Body of pancreas (tissue), 4 donors: ENCODE measurements at regions not wholly inside any gene's neighbourhood (a gene's known extent, or its start where the extent isn't known, plus 50 kb on each side); places are given as distances from the start of the nearest gene placed in this dataset.

Source experiments
- POLR2A ChIP-seq, 3 donors: fragments of 450-650 bp; IDR thresholded peaks; one replicate each; pipeline ENCODE4 v1.6.1; 2016; ENCODE audit warnings: antibody characterized with exemption in 3 of 3, mild to moderate bottlenecking in 2 of 3
- TF ChIP-seq, protein P1 (sequence below), 7 experiments: fragments of 450-650 bp in 4 of 7; fragments of 200-600 bp in 3 of 7; sonication (generic) in 3 of 7; IDR thresholded peaks; one replicate each; pipeline ENCODE4 v1.5.1; 2016 to 2019; ENCODE audit warnings: antibody characterized with exemption in 7 of 7

DNA sequence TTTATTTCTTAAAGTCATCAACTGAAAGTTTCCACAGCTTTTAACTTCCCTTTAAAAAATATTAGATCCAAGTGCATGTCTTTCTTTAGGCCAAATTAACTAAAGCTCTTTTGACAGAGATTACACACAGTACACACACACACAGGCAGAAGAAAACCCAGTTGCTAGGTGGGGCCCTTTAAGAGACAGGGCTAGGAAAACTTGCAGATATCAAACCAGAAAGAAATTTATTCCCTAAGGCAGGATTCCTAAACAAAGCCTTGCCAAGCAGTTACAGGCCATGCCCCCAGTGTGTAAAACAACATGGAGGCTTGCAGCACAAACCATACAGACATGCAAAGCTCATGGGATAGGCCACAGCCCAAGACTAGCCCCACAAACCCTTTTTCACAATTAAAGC, 123.4 kb downstream of the FSCB start:
- no peak for TF ChIP-seq POLR2A (IDR thresholded peaks at IDR 0.05)
- TF ChIP-seq, protein P1, sequence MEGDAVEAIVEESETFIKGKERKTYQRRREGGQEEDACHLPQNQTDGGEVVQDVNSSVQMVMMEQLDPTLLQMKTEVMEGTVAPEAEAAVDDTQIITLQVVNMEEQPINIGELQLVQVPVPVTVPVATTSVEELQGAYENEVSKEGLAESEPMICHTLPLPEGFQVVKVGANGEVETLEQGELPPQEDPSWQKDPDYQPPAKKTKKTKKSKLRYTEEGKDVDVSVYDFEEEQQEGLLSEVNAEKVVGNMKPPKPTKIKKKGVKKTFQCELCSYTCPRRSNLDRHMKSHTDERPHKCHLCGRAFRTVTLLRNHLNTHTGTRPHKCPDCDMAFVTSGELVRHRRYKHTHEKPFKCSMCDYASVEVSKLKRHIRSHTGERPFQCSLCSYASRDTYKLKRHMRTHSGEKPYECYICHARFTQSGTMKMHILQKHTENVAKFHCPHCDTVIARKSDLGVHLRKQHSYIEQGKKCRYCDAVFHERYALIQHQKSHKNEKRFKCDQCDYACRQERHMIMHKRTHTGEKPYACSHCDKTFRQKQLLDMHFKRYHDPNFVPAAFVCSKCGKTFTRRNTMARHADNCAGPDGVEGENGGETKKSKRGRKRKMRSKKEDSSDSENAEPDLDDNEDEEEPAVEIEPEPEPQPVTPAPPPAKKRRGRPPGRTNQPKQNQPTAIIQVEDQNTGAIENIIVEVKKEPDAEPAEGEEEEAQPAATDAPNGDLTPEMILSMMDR (IDR thresholded peaks at IDR 0.05): no peak
